GM12878 (cell line): ENCODE measurements at regions not wholly inside any gene's neighbourhood (a gene's known extent, or its start where the extent isn't known, plus 50 kb on each side); places are given as distances from the start of the nearest gene placed in this dataset.

Source experiments
- ATAC-seq: fragments of 200-7000 bp; cut with Tn5 transposase; 3 replicates; pipeline ENCODE4 v1.9.1; 2020; ENCODE audit warnings: mild to moderate bottlenecking, moderate library complexity
- BruUV-seq: library from RNA; stranded (reverse); fragments of 400-500 nt; replicated peaks from 2 replicates; lab custom pipeline; 2021; lab: Mats Ljungman, UMichigan
- CTCF ChIA-PET: fragments of 300-600 bp; sonication (Branson Sonifier 250); formaldehyde crosslinking; extraction: SDS; loops from one replicate; lab custom pipeline; 2021; ENCODE audit warnings: inconsistent platforms; lab: Yijun Ruan, JAX
- POLR2A ChIA-PET: fragments of 350-600 bp; formaldehyde crosslinking; extraction: SDS; loops from one replicate; lab custom pipeline; 2021; ENCODE audit warnings: inconsistent platforms; lab: Charles Lee
- RAD21 ChIA-PET: fragments of 300-600 bp; sonication (Branson Sonifier 250); formaldehyde crosslinking; loops from one replicate; lab custom pipeline; 2023; ENCODE audit warnings: antibody characterized with exemption; ENCODE audit not compliant: unreplicated experiment; lab: Charles Lee
- SMC1A ChIA-PET: fragments of 300-600 bp; sonication (Branson Sonifier 250); formaldehyde crosslinking; loops from one replicate; lab custom pipeline; 2023; ENCODE audit not compliant: unreplicated experiment, uncharacterized antibody; lab: Charles Lee
- DNase-seq: peaks from one replicate; pipeline ENCODE4 v3.0.0-alpha.2; 2011; ENCODE audit warnings: low read depth, low spot score
- FAIRE-seq: peaks from 3 replicates; lab custom pipeline; 2011; peaks lifted over from hg19 to GRCh38; lab: Jason Lieb, UNC
- H2AFZ ChIP-seq: 2 replicates; pipeline ENCODE4 v1.6.0; 2011; ENCODE audit warnings: low read depth, low read length, control low read depth; ENCODE audit not compliant: control insufficient read depth
- H3K27ac ChIP-seq: 2 replicates; pipeline ENCODE4 v1.5.1; 2011; ENCODE audit warnings: control low read depth; ENCODE audit not compliant: control insufficient read depth, insufficient read depth
- H3K27me3 ChIP-seq, 2 experiments: replicated peaks in 1 of 2; 2 replicates each; pipeline versions ENCODE4 v1.6.0 to v1.6.1; 2011; ENCODE audit warnings: low read length in 1 of 2; ENCODE audit not compliant: control insufficient read depth in 2 of 2, insufficient read depth in 2 of 2
- H3K36me3 ChIP-seq, 2 experiments: 2 replicates each; pipeline ENCODE4 v1.5.1; 2011; ENCODE audit warnings: low read length in 1 of 2; ENCODE audit not compliant: control insufficient read depth in 2 of 2, insufficient read depth in 2 of 2
- H3K4me1 ChIP-seq: 2 replicates; pipeline ENCODE4 v1.6.1; 2011; ENCODE audit warnings: mild to moderate bottlenecking, low read length, moderate library complexity, mixed read lengths; ENCODE audit not compliant: control insufficient read depth, insufficient read depth
- H3K4me2 ChIP-seq: 2 replicates; pipeline ENCODE4 v1.6.0; 2011; ENCODE audit warnings: control low read depth; ENCODE audit not compliant: control insufficient read depth, insufficient read depth
- H3K4me3 ChIP-seq: fragments of 200-600 bp; sonication (generic); 2 replicates; pipeline ENCODE4 v1.5.1; 2016
- H3K79me2 ChIP-seq: 2 replicates; pipeline ENCODE4 v1.6.0; 2011; ENCODE audit warnings: low read length; ENCODE audit not compliant: control insufficient read depth, insufficient read depth
- H3K9ac ChIP-seq: 2 replicates; pipeline ENCODE4 v1.8.0; 2011; ENCODE audit warnings: low read length, control low read depth, mixed read lengths; ENCODE audit not compliant: control insufficient read depth, insufficient read depth
- H3K9me3 ChIP-seq: replicated peaks from 3 replicates; pipeline ENCODE4 v1.5.1; 2011; ENCODE audit warnings: mild to moderate bottlenecking, low read length; ENCODE audit not compliant: control insufficient read depth, insufficient read depth
- H4K20me1 ChIP-seq: 2 replicates; pipeline ENCODE4 v1.6.0; 2011; ENCODE audit not compliant: control insufficient read depth, insufficient read depth
- BHLHE40 ChIP-seq, 2 experiments: fragments of 450-650 bp in 1 of 2; IDR thresholded peaks; 2 replicates each; pipeline ENCODE4 v1.6.1; 2011 to 2017; ENCODE audit warnings: low read depth in 2 of 2, borderline replicate concordance in 1 of 2, improper control_type of control experiment in 1 of 2, low read length in 1 of 2, mild to moderate bottlenecking in 1 of 2
- ELK1 ChIP-seq: IDR thresholded peaks from 2 replicates; pipeline ENCODE4 v1.6.1; 2012; ENCODE audit warnings: low read depth, low read length, improper control_type of control experiment
- HDAC6 ChIP-seq: fragments of 200-600 bp; sonication (generic); IDR thresholded peaks from one replicate; pipeline ENCODE4 v1.8.0; 2017; ENCODE audit warnings: antibody characterized with exemption; ENCODE audit not compliant: unreplicated experiment
- IRF4 ChIP-seq: IDR thresholded peaks from 2 replicates; pipeline ENCODE4 v1.6.1; 2011; ENCODE audit warnings: low read depth, low read length
- JUNB ChIP-seq: IDR thresholded peaks from 2 replicates; pipeline ENCODE4 v1.6.1; 2016; ENCODE audit warnings: antibody characterized with exemption, mild to moderate bottlenecking
- PRDM15 ChIP-seq: fragments of 450-650 bp; formaldehyde crosslinking; IDR thresholded peaks from 2 replicates; pipeline ENCODE4 v1.4.0; 2020; ENCODE audit warnings: mild to moderate bottlenecking, moderate library complexity
- ZBED1 ChIP-seq: IDR thresholded peaks from 2 replicates; pipeline ENCODE4 v1.6.1; 2016; ENCODE audit warnings: borderline replicate concordance
- ZNF24 ChIP-seq: fragments of 450-650 bp; IDR thresholded peaks from 2 replicates; pipeline ENCODE4 v1.6.1; 2017; ENCODE audit warnings: antibody characterized with exemption, mild to moderate bottlenecking
- ZNF384 ChIP-seq: IDR thresholded peaks from 2 replicates; pipeline ENCODE4 v1.6.1; 2012; ENCODE audit warnings: low read depth, mild to moderate bottlenecking, low read length, improper control_type of control experiment, borderline replicate concordance
- ZNF622 ChIP-seq: fragments of 450-650 bp; IDR thresholded peaks from 2 replicates; pipeline ENCODE4 v1.6.1; 2017; ENCODE audit warnings: mild to moderate bottlenecking, inconsistent platforms
- ZZZ3 ChIP-seq: IDR thresholded peaks from 2 replicates; pipeline ENCODE4 v1.6.1; 2011; ENCODE audit warnings: low read depth; ENCODE audit not compliant: control insufficient read depth, insufficient read length
- WGBS: methylation state at CpG from one replicate; pipeline ENCODE4 v1.1.6; 2016; ENCODE audit warnings: low lambda C conversion rate; ENCODE audit not compliant: insufficient replicate concordance, insufficient coverage; ENCODE audit errors: missing lambda C conversion rate; 5-methylcytosine and 5-hydroxymethylcytosine counted together
- in situ Hi-C: fragments of 300-500 bp; cut with MboI; formaldehyde crosslinking; loops from 9 replicates; pipeline ENCODE4 v1.14.3; 2018; ENCODE audit warnings: mixed read lengths
- intact Hi-C: fragments of 100-400 bp; cut with micrococcal nuclease; formaldehyde crosslinking; loops from one replicate; pipeline ENCODE4 v1.14.2; 2022; ENCODE audit not compliant: unreplicated experiment

- H3K9ac ChIP-seq = no peak overlapping the region
- ChIA-PET CTCF (no interaction called here), SMC1A (no interaction called here)
- in situ Hi-C loops = no loop called here
- no peaks in the 10 kb centered on the region for H3K36me3 ChIP-seq
- H3K79me2 ChIP-seq = no peaks in the 10 kb centered on the region
- no peaks in the 10 kb centered on the region for H3K4me1 ChIP-seq
- FAIRE-seq = no peak
- no peak overlapping the region for H3K27ac ChIP-seq
- no peaks in the 10 kb centered on the region for H4K20me1 ChIP-seq
- H3K4me2 ChIP-seq = no peak overlapping the region
- no peak for ATAC-seq
- H3K9me3 ChIP-seq = no peaks in the 10 kb centered on the region
- no peak for TF ChIP-seq ZNF622
- TF ChIP-seq IRF4 = no peak
- no peak for TF ChIP-seq ZZZ3
- no peak for TF ChIP-seq PRDM15 (CRISPR knock-in tag)
- no peak for TF ChIP-seq HDAC6
- TF ChIP-seq ZNF384 = no peak
- TF ChIP-seq BHLHE40 (IDR thresholded peaks at IDR 0.05; ENCODE audit: borderline replicate concordance in 1 of 2, low read depth in 2 of 2, low read length in 1 of 2) = no peak
- TF ChIP-seq ZNF24 = no peak
- TF ChIP-seq ZBED1 = no peak
- no peak for TF ChIP-seq JUNB
- no peak for TF ChIP-seq ELK1
- TF ChIP-seq, all 136 proteins: peak for 0
- no peaks in the 10 kb centered on the region; a peak in 1 of 4 replicates for H3K27me3 ChIP-seq
- WGBS = 7% methylated on average over 4 of the region's 4 CpGs
- intact Hi-C loops = no loop called here
- ChIA-PET RAD21 (no interaction called here), POLR2A (no interaction called here)
- no peak overlapping the region for H2AFZ ChIP-seq
- H3K4me3 ChIP-seq = no peak overlapping the region
- DNase-seq = no peak
- no TSS peak for BruUV-seq
These were observed 51.7 kb upstream of the ATP5MC3 start for GRCh38 chr2:175233135-175233719.
